Cardiac muscle cell (in vitro differentiated cells and primary cell): ENCODE measurements at regions not wholly inside any gene's neighbourhood (a gene's known extent, or its start where the extent isn't known, plus 50 kb on each side); places are given as distances from the start of the nearest gene placed in this dataset.

ENCODE experiments used
- DNase-seq, 2 donors: peaks; one replicate each; pipeline versions ENCODE4 v3.0.0 to v3.0.0-alpha.2; 2010 to 2017; ENCODE audit warnings: low read depth in 1 of 2, low spot score in 1 of 2
- H3K27ac ChIP-seq: fragments of 200-600 bp; sonication (generic); 2 replicates; pipeline ENCODE4 v1.5.1; 2016
- H3K27me3 ChIP-seq: fragments of 200-600 bp; sonication (generic); 2 replicates; pipeline ENCODE4 v1.6.0; 2016; ENCODE audit warnings: control low read depth
- H3K36me3 ChIP-seq: fragments of 200-600 bp; sonication (generic); 2 replicates; pipeline ENCODE4 v1.5.1; 2016; ENCODE audit warnings: control low read depth
- H3K4me1 ChIP-seq: fragments of 200-600 bp; sonication (generic); 2 replicates; pipeline ENCODE4 v1.8.1; 2017; ENCODE audit warnings: low read depth, mild to moderate bottlenecking, mixed run types
- H3K4me3 ChIP-seq: fragments of 200-600 bp; sonication (generic); 2 replicates; pipeline ENCODE4 v1.5.1; 2016; ENCODE audit warnings: mild to moderate bottlenecking
- H3K9me3 ChIP-seq: fragments of 200-600 bp; sonication (generic); 2 replicates; pipeline ENCODE4 v1.5.1; 2017; ENCODE audit warnings: low read depth, mild to moderate bottlenecking, control low read depth
- CTCF ChIP-seq: IDR thresholded peaks from 2 replicates; pipeline ENCODE4 v1.5.1; 2012; ENCODE audit warnings: low read depth, mild to moderate bottlenecking, low read length

- Histone ChIP-seq H3K27me3 (peaks cover 3% of the 10 kb centered on the region), H3K9me3 (no peaks in the 10 kb centered on the region), H3K4me3 (no peak overlapping the region), H3K27ac (no peak overlapping the region), H3K36me3 (no peaks in the 10 kb centered on the region), H3K4me1 (no peaks in the 10 kb centered on the region)
- DNase-seq, result no peak
- no peak for TF ChIP-seq CTCF
These were observed 518.6 kb downstream of the TLE4 start for GRCh38 chr9:80090317-80090716.

GRCh38 chr9:80086822-80087345, 515.1 kb downstream of the TLE4 start:
- Histone ChIP-seq H3K4me1 (no peaks in the 10 kb centered on the region), H3K36me3 (no peaks in the 10 kb centered on the region), H3K4me3 (no peak overlapping the region), H3K27ac (no peak overlapping the region), H3K27me3 (peaks cover 3% of the 10 kb centered on the region), H3K9me3 (no peaks in the 10 kb centered on the region)
- no peak for DNase-seq
- TF ChIP-seq CTCF, result no peak

- no peak for DNase-seq
- Histone ChIP-seq H3K4me1 (no peaks in the 10 kb centered on the region), H3K27ac (no peak overlapping the region), H3K27me3 (peaks cover 3% of the 10 kb centered on the region), H3K9me3 (no peaks in the 10 kb centered on the region), H3K36me3 (no peaks in the 10 kb centered on the region), H3K4me3 (no peak overlapping the region)
- no peak for TF ChIP-seq CTCF
These were observed 514.6 kb downstream of the TLE4 start for GRCh38 chr9:80086386-80086785.

- Histone ChIP-seq H3K36me3 (no peaks in the 10 kb centered on the region), H3K4me3 (no peak overlapping the region), H3K27ac (no peak overlapping the region), H3K9me3 (no peaks in the 10 kb centered on the region), H3K27me3 (peaks cover 3% of the 10 kb centered on the region), H3K4me1 (no peaks in the 10 kb centered on the region)
- no peak for DNase-seq
- no peak for TF ChIP-seq CTCF
These were observed 513.9 kb downstream of the TLE4 start for GRCh38 chr9:80085668-80086067.

GRCh38 chr9:80082213-80082612, 510.4 kb downstream of the TLE4 start:
- TF ChIP-seq CTCF, result no peak
- H3K4me1 ChIP-seq, result no peaks in the 10 kb centered on the region
- DNase-seq, result no peak
- peaks cover 3% of the 10 kb centered on the region for H3K27me3 ChIP-seq
- H3K9me3 ChIP-seq, result no peaks in the 10 kb centered on the region
- H3K27ac ChIP-seq, result no peak overlapping the region
- no peak overlapping the region for H3K4me3 ChIP-seq
- H3K36me3 ChIP-seq, result no peaks in the 10 kb centered on the region

- no peak for TF ChIP-seq CTCF
- no peak for DNase-seq
- no peaks in the 10 kb centered on the region for H3K36me3 ChIP-seq
These were observed 507.1 kb downstream of the TLE4 start for GRCh38 chr9:80078826-80079225.

More at GRCh38 chr9:80078826-80079225, 507.1 kb downstream of the TLE4 start:
- Histone ChIP-seq H3K4me1 (no peaks in the 10 kb centered on the region), H3K27ac (no peak overlapping the region), H3K9me3 (no peaks in the 10 kb centered on the region), H3K27me3 (no peaks in the 10 kb centered on the region), H3K4me3 (no peak overlapping the region)
